NCI-H1694 (cell line): ENCODE measurements at regions not wholly inside any gene's neighbourhood (a gene's known extent, or its start where the extent isn't known, plus 50 kb on each side); places are given as distances from the start of the nearest gene placed in this dataset.
"Not testable (repeated sequence)": the region's sequence is repeated elsewhere in the genome, so short reads cannot be mapped to it uniquely, and the experiment has no call there.

Experiments used
- DNase-seq: peaks from one replicate; lab custom pipeline; 2025; lab: John Stamatoyannopoulos, UW

- no peak for DNase-seq
These were observed 456.8 kb downstream of the SETD4 start for GRCh38 chr21:35603494-35603893.

DNA sequence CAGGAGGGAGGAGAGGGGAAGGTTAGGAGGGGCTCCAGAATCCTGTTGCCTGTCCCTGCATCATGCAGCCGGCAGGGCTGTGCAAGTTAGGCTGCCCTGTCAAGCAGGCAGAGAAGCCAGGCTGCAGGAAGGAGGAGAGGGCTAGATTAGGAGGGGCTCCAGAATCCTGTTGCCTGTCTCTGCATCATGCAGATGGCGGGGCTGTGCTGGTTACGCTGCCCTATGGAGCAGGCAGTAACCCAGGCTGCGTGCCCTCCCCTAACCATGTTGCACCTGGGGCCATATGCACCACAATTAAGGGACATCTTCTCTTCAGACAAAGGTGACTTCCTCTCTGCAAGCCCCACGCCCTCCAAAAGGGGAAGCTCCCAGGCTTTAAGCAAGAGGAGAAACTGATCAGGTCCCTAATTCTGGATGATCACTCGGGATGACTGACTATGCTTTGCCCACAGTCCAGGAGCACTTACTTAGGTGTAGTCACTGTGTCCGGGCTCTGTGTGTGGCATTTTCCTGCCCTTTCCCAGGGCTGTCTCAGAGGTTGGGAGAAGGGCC, 457.4 kb downstream of the SETD4 start:
- DNase-seq, result no peak

DNA sequence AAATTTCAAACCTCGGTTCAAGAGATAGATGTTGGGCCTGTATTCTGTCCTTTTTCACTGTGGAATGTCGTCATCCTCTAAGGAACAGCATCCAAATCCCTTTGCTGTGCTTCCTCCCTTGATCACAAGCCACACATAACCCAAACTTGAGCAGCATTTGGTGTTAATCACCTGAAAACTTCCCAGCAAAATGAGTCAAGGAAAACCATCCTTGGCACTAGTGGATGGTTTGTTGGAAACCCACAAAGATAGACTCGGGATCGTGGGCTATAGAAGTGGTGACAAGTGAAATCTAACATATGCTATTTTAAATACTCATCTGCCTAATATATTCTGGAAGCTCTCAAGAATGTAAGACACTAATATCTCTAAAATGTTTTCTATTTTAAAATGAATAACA, 459.1 kb downstream of the SETD4 start:
- DNase-seq, result no peak

- no peak for DNase-seq
These were observed 461.2 kb downstream of the SETD4 start for GRCh38 chr21:35599164-35599563.

- no peak for DNase-seq
These were observed 462.5 kb downstream of the SETD4 start for GRCh38 chr21:35597750-35598339.

GRCh38 chr21:35594905-35595304, 465.4 kb downstream of the SETD4 start:
- no peak for DNase-seq

DNA sequence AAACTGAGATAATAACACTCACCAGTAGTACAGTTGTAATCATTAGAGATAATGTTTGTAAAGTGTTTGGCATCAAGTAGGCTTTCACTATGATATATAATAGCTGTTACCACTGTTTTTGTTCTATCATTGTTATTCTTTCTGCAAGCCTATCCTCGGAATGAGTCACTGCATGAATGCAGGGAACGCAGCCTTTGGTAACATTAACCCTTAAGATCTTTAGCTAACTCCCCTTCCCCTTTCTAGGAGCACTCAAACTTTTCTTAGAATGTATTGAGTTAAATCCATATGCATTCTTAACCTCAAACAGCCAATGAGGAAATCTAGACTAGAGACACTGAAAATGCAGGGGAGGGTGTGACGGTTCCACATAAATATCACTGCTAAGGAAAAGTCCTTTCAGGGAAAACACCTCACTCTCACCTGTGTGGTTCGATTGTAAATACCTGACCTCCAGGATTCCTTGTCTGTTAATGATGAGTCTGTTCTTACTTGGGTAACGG, 467.3 kb downstream of the SETD4 start:
- no peak for DNase-seq

DNA sequence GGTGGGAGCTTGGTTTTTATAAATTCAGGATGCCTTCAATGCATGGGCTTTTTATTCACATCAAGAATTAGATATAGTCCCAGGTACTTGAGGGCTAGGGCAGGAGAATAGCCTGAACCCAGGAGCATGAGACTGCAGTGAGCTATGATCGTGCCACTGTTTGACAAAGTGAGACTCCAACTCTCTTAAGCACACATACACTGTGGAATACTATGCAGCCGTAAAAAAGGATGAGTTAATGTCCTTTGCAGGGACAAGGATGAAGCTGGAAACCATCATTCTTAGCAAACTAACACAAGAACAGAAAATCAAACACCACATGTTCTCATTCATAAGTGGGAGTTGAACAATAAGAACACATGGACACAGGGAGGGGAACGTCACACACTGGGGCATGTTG, 470.0 kb downstream of the SETD4 start:
- DNase-seq, result not testable (repeated sequence)

DNA sequence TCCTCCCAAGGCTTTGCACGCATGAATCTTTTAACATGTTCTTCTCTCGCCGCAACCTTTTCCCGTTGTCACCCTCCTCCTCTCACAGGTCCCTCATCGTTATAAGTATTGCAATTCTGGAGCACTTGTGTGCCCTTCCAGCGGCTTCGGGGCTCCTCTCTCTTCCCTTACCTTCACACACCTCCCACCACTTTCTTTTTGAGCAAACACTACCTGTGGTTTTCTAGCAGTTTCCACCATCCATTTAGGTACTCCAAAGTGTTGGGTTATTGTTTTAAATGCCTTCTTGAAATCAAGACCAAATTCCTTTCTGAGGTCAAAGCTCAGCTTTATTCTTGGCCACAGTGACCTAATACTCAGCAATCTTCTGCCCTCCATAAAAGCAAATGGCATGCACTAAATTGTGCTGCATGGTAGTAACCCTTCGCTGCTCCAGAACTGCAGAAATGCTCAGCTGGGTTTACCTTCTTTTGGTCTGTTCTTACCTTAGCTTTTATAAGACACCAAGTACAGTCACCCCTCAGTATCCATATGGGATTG, 472.4 kb downstream of the SETD4 start:
- no peak for DNase-seq

DNA sequence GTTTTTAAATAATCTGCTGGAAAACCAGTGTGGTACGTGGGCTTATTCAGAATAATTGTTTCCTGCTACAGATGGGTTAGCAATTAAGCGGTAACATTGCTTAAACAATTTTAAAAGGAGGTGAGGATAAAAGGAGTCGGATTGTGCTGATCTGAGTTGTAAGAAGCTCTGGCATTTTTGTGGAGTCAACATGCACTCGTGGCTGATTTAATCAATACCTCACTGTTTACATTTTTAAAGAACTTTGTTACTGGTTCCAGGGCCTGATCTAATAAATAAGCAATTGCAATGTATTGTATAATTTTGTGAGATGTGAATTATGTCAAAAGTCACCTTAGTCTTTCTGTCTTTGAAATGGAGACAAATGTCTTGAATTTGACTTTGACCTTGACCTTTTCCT, 474.0 kb downstream of the SETD4 start:
- no peak for DNase-seq

- no peak for DNase-seq
These were observed 474.4 kb downstream of the SETD4 start for GRCh38 chr21:35585878-35586277.

DNA sequence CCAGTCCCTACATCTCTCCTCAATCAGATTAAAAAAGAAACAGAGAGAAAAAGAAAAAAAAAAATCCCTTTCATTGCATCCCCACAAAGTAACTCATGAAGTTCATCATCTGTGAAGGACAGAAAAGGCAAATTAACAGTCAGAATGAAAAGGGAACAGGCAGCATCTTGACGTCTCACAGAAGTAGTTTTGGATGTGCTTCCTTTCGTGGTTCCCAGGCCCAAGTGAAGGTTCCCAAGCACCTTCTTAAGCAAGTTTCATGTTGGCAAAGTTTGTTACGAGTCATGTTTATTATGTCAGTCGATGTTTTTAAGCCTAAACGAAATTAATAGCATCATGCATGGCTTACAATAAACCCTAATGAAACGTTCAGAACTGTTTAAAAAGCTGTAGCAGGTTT, 475.2 kb downstream of the SETD4 start:
- no peak for DNase-seq

- no peak for DNase-seq
These were observed 476.6 kb downstream of the SETD4 start for GRCh38 chr21:35583566-35584216.

DNA sequence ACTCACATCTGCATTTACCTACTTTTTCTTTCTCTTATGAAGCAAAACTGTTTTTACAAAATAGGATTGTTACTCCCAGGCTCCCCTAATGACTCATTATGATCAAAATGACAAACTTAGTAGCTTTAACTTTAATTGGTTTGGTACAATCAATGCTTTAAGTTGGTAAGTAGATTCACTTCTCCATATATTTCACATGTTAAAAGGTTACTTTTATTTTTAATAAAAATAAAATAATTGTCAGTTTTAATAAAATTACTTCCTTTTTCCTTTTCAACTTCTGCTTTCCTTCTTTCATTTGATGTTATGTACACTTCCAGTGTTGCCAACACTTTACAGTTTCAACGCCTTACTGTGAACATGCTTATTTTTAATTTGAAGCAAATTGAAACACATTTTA, 477.6 kb downstream of the SETD4 start:
- DNase-seq, result no peak

- no peak for DNase-seq
These were observed 478.7 kb downstream of the SETD4 start for GRCh38 chr21:35581640-35582039.

DNA sequence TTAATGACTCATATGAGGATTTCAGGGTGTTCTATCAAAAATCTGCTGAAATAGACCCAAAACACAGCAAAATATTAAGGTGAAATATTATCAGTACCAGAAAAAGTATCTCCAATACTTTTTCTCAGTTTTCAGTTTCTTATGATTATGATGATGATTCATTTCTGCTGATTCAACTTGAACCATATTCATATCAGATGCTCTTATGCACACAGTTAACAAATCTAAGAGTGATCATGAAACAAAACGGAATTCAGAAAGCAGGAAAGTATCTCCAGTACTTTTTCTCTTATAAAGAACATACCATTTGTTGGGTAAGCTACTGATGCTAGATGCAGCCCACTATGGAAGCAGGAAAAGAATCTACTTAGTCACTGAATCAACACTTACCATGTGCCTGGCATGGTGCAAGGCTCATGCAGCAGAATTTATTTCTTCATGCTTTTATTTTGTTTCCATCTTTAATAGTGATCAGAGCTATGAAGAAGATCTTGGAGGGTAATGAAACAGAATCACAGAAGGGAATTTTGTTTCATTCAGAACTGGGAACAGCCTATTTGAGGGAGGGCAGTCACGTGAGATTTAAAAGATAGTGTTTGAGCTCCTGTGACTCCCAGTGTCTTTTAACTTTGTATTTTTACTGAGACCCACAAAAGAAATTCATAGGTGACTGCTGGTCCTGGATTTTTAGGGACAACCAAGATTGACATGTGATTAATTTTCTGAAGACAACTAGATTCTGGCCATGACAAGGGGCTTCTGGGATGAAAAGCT, 480.6 kb downstream of the SETD4 start:
- no peak for DNase-seq

- DNase-seq, result no peak
These were observed 481.4 kb downstream of the SETD4 start for GRCh38 chr21:35578831-35579471.

DNA sequence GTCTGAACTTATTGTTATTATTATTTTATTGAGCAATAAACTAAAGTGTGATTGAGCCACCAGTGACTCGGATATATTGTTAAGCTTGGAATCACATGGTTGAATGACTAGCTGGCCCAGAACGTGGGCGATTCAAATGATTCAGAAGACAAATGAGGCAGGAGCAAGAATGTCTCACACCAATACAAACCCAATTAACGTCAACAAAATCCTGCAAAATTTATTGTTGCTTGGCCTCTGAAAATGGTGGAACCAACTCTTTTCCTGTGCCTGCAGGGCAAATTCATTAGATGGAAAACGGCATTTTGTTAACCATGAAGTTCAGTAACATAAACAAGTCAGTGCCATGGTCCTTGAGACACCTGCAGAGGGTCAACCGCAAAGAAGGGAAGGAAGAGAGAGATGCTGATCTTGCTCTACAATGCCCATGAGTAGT, 482.0 kb downstream of the SETD4 start:
- no peak for DNase-seq

DNA sequence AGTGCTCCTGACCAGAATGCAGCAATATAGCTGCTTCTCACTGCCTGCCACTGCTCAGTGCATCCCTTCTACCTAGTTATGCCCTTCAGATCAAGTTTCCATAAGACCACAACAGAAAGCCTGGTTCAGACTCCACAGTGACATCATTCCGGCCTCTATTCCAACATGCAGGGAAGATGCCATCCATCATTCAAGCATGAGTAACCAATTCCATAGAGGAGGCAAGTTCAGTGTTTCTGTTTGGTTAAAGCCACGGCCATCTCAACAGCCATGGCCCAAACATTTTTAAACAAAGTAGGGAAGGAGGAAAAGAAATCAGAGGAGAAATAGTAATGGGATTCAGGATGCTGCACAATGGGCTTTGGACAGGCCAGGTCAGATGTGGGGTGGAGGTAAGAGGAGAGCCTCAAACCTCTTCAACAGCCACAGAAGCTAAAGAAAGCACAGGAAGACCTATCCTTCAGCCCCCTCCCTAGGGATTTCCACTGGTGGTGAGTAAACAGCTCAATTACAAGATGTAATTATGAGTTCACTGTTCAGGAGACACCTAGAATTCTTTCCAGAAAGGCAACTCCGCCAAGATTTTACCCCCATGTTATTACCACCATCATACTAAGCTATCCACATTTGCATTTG, 484.9 kb downstream of the SETD4 start:
- DNase-seq, result no peak

DNA sequence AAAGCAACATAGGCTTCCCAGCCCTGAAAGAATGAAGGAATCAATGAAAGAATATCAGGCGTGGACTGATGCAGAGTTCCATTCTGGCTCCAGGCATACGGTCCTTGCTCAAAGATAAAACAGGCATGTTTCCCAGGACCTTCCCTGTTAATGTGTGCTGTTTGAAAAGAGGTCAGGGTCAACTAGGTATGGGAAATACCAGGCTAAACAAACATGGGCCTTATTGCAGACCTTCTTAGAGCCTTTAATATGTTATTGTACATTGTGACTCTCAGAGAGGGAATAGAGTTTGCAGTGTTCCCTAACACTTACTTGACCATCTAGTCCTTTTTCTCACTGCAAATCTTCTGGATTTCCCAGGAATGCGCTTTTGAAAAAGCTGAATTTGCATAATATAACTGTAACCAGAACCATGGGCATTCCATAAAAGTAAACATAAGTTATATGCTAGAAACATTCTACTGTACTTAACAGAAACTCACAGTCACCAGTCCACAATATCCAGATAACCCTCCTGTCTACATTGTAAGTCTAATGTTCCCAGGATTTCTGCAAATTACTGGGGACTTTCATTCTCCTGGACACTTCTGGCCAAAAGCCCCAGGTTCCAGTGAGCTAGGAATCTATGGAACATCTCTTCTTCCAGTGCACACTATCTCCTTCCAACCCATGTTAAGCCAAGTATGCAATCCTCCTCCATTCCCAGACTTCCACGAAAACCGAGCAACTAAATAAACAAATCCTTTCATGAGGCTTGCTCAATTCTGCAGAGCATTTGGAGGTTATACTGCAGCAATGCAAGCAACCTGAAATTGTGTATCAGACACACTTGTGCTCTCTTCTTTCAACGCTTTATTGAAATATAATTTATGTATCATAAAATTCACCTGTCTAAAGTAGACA, 486.6 kb downstream of the SETD4 start:
- no peak for DNase-seq

DNA sequence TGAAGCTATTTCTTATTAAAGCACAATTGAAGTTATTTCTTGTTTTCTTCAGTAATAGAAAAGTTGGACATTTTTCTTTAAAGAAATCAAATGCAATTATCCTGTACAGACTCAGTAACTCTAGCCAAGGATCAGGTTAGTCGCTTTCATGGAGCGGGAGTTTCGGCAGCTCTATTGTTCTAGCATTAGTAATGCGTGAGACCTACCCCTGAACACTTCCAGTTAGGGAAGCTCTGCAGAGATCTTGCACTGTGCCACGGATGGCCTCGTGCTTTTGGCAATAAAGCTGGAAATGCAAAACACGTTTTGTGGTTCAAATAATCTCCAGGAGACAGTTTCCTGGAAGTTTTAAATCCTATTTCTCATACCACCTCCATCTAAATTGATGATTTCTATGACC, 488.4 kb downstream of the SETD4 start:
- DNase-seq, result no peak
